SH-SY5Y (cell line): ENCODE measurements at regions not wholly inside any gene's neighbourhood (a gene's known extent, or its start where the extent isn't known, plus 50 kb on each side); places are given as distances from the start of the nearest gene placed in this dataset.

Experiments used
- GATA2 ChIP-seq: IDR thresholded peaks from 2 replicates; pipeline ENCODE4 v1.6.1; 2011; ENCODE audit warnings: mild to moderate bottlenecking, low read depth, low read length
- GATA3 ChIP-seq: IDR thresholded peaks from 2 replicates; pipeline ENCODE4 v1.6.1; 2011; ENCODE audit warnings: low read depth, mild to moderate bottlenecking, low read length, moderate library complexity

DNA sequence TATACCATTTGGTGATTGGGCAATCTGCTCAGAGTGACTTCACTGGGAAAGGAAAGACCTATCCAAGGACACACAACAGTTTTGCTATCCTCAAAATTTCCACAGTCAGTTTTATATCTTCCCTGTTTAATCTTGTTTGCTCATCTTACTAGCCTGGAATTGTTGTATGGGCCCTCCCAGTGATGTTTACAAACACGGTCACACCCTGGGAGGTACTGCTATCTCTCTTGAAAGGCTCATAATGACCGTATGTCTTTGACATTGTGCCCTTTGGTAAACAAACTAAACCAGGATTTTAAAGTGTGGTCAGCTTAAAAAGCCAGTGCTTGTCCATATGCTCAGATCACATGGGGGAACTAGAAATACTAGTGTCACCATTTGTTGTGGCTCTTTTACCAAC lies 277.0 kb downstream of the CDH2 start:
- TF ChIP-seq GATA3 (no peak), GATA2 (no peak)

DNA sequence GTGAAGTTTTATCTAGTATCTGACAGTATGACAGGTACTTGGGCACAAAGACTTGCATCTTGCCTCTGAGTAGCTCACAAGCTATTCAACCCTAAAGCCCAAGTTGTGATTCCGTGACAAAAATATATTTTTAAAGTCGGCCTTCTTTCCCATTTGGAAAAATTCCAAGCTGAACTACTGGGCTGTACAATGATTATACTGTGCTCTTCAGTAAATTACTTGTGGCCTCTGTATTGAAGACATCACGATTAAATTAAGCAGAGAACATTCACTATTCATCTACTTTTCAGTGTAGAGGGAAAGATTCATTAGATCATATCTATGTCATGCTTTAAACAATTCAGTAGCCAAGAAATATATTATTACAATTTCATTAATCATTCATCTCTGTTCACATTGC lies 282.2 kb downstream of the CDH2 start:
- no peak for TF ChIP-seq GATA2
- TF ChIP-seq GATA3: no peak

- TF ChIP-seq GATA3 (no peak), GATA2 (no peak)
Measured at GRCh38 chr18:27887711-27888495, 289.0 kb downstream of the CDH2 start.

DNA sequence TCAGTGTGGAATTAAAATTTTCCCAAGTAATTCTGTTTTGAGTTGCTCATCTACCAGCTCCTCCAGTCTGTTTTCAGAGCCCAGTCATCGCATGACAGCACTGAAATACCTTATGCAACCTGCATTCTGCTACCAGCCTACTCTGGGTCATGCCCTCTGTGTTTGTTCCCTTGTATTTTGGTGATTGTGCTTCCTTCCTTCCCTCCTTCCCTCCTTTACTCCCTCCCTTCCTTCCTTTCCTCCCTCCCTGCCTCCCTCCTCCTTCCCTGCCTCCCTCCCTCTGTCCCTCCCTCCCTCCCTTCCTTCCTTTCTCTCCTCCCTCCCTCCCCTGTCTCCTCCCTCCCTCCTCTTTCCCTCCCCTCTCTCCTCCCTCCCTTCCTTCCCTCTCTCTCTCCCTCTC lies 289.6 kb downstream of the CDH2 start:
- TF ChIP-seq GATA2 (no peak), GATA3 (no peak)

GRCh38 chr18:27879540-27879939 lies 297.4 kb downstream of the CDH2 start:
- no peak for TF ChIP-seq GATA2
- TF ChIP-seq GATA3: no peak

GRCh38 chr18:27871726-27872125 lies 305.2 kb downstream of the CDH2 start:
- no peak for TF ChIP-seq GATA2
- no peak for TF ChIP-seq GATA3

- no peak for TF ChIP-seq GATA2
- TF ChIP-seq GATA3: no peak
Measured at GRCh38 chr18:27869735-27870134, 307.2 kb downstream of the CDH2 start.

DNA sequence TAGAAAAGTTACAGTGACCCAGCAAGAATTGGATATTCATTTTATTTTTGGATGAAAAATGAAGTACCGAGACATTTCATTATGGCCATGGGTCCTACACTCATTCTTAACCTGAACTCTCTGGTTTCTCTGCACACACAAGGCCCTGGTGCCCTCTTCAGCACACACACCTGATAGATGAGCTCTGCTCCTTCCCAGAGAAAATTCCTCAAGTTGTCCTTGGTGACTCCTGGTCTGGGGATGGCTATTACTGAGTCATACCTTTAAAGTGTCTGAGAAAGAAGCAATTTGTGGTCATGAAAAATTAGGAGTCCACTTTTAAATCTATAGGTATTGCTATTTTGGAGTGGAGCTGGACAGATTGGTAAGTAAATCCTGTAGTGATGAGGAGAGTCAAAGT lies 311.5 kb downstream of the CDH2 start:
- no peak for TF ChIP-seq GATA2
- TF ChIP-seq GATA3: no peak

DNA sequence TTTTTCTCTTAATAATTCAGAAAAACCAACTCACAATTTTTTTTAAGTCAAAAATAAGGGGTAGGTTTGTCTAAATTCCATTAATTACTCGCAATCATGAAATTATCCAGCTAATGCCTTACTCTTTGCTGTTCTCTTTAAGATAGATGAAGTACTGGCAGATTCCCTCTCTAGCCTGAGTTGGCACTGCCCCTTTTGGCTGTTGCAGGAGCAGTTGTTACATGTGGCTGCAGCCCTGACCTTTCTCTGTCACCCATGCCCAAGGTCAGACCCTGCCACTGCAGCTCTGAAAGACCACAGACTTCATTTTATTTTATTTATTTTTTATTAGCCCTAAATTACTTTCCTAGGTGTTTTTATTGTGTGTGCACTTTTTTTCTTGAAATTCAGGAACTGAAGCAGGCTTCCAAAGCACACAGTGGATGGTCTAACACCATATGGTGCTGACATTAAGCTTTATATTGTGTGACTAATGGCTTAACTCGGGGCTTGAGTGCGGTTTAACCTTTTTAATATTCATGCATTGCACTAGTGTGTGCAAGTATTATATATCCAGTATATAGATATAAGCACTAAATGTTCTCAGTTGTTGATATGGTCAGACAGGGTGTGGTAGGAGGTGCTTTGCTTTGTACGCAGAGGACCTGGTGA lies 313.0 kb downstream of the CDH2 start:
- TF ChIP-seq GATA3 (no peak), GATA2 (no peak)

GRCh38 chr18:27862041-27862682 lies 314.8 kb downstream of the CDH2 start:
- TF ChIP-seq GATA2: peak; percentile 94
- TF ChIP-seq GATA3: peak; percentile 99

DNA sequence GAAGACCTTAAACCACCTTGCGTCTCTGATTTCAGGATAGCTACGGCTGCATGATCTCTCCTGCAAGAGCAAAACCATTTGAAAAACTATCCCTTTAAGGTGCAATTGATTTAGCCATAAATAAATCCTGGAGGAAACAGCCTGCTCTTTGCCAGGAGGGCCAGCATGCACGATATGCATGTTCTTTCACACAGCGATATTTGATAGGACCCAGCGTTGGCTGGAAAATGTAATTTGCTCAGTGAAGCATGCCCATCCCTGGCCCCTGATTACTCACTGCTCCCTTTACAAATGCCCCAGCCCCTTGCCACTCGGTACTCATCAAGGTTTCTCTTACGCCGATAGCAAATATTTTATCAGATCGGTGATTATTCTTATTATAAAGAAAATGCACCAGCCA lies 315.4 kb downstream of the CDH2 start:
- TF ChIP-seq GATA3 (no peak; the same call in 1 of the 2 replicates), GATA2 (peak; percentile 80)

DNA sequence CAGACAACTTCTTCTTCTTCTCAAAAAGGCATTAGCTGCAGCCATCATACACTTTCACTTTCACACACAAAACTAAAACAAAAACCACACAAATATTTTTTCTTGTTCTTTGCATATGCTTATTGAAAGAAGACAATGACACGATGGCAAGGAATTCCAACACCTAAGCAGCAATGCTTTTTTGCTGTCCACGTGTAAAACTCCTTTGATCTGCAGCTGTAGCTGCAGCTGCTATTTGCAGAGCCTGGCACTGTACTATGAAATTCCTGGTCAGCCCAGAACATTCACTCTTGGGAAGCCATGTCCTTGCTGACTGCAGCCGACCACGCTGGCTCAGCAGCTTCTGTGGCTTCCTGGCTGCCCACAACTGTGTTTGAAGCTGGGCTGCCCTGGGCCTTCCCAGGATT lies 316.2 kb downstream of the CDH2 start:
- TF ChIP-seq GATA2 (no peak), GATA3 (no peak)

DNA sequence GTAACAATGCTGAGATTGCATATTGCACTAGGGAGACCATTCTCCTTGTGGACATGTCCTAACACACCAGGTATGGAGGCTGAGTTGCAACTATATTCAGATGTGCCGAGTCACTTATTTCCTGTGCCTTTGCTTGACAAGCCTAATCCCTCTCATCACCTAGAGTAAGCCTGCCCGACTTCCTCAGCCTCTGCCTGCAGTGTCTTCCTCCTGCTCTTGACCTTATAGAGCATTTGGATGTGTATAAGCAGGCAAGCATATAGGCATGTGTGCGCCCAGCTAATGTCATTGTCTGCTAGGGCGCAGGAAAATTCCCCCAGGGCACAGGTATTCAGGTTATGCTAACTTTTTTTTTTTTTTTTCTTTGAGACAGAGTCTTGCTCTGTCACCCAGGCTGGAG lies 316.9 kb downstream of the CDH2 start:
- no peak for TF ChIP-seq GATA2
- TF ChIP-seq GATA3: no peak

DNA sequence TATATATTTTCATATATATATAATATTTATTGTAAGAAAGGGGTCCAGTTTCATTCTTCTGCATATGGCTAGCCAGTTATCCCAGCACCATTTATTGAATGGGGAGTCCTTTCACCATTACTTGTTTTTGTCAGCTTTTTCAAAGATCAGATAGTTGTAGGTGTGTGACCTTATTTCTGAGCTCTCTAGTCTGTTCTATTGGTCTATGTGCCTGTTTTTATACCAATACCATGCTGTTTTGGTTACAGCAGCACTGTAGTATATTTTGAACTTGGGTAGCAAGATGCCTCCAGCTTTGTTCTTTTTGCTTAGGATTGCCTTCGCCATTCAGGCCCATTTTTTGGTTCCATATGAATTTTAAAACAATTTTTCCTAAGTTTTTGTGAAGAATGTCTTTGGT lies 320.1 kb downstream of the CDH2 start:
- TF ChIP-seq GATA3: no peak

DNA sequence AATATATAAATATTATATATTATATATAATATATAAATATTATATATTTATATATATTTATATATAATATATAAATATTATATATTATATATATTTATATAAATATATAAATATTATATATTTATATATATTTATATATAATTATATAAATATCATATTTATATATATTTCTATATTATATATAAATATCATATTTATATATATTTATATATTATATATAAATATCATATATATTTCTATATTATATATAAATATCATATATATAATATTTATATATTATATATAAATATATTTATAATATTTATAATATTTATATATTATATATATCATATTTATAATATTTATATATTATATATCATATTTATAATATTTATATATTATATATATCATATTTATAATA lies 321.4 kb downstream of the CDH2 start:
- no peak for TF ChIP-seq GATA2
